Umbilical cord (tissue), 1 donor: ENCODE measurements at regions not wholly inside any gene's neighbourhood (a gene's known extent, or its start where the extent isn't known, plus 50 kb on each side); places are given as distances from the start of the nearest gene placed in this dataset.

Source experiments
- DNase-seq: peaks from one replicate; pipeline ENCODE4 v3.0.0-alpha.2; 2015; ENCODE audit warnings: low spot score

GRCh38 chr22:27491888-27492287 is 309.7 kb downstream of the MN1 start:
- DNase-seq: no peak

- DNase-seq: no peak
Observed at GRCh38 chr22:27492566-27493201, 308.9 kb downstream of the MN1 start.

GRCh38 chr22:27493796-27494195 is 307.8 kb downstream of the MN1 start:
- DNase-seq: no peak

GRCh38 chr22:27494785-27495184 is 306.8 kb downstream of the MN1 start:
- DNase-seq: no peak

- no peak for DNase-seq
Observed at GRCh38 chr22:27495325-27495724, 306.2 kb downstream of the MN1 start.

GRCh38 chr22:27499121-27499520 is 302.4 kb downstream of the MN1 start:
- no peak for DNase-seq

- DNase-seq: no peak
Observed at GRCh38 chr22:27501191-27501936, 300.2 kb downstream of the MN1 start.

- no peak for DNase-seq
Observed at GRCh38 chr22:27502327-27502726, 299.2 kb downstream of the MN1 start.

- DNase-seq: no peak
Observed at GRCh38 chr22:27504360-27505253, 296.9 kb downstream of the MN1 start.

GRCh38 chr22:27507111-27507611 is 294.4 kb downstream of the MN1 start:
- DNase-seq: no peak

- no peak for DNase-seq
Observed at GRCh38 chr22:27507935-27508526, 293.5 kb downstream of the MN1 start.

- DNase-seq: no peak
Observed at GRCh38 chr22:27509132-27509920, 292.2 kb downstream of the MN1 start.

- DNase-seq: no peak
Observed at GRCh38 chr22:27510024-27510423, 291.5 kb downstream of the MN1 start.

GRCh38 chr22:27512283-27512761 is 289.2 kb downstream of the MN1 start:
- peak; percentile 98 for DNase-seq

GRCh38 chr22:27513021-27513420 is 288.5 kb downstream of the MN1 start:
- no peak for DNase-seq

- peak; percentile 50 for DNase-seq
Observed at GRCh38 chr22:27514601-27515523, 286.7 kb downstream of the MN1 start.

- no peak for DNase-seq
Observed at GRCh38 chr22:27517361-27518155, 284.0 kb downstream of the MN1 start.

- peak; percentile 28 for DNase-seq
Observed at GRCh38 chr22:27518531-27519340, 282.8 kb downstream of the MN1 start.
